ENCODE measurements at regions not wholly inside any gene's neighbourhood (a gene's known extent, or its start where the extent isn't known, plus 50 kb on each side); places are given as distances from the start of the nearest gene placed in this dataset.

DNA sequence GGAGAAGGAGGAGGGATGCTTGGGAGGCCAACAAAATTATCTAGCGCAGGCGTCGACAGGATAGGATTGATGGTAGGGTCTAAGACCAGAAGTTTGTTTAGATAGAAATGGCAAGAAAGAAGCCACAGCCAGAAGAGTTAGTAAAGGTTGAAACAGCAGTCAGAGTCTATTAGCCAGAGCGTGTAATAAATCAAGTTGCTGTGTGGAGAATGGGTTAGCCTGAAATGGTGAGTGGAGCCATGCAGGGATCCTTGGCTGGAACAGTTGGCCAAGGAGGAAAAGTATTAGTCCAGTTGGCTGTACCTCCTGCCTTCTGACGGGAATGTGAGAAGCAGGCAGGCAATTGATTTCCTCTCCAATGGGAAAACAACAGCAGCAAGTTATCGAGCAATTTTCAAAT lies 190.7 kb upstream of the CCDC68 start:
- TF ChIP-seq, protein P1, sequence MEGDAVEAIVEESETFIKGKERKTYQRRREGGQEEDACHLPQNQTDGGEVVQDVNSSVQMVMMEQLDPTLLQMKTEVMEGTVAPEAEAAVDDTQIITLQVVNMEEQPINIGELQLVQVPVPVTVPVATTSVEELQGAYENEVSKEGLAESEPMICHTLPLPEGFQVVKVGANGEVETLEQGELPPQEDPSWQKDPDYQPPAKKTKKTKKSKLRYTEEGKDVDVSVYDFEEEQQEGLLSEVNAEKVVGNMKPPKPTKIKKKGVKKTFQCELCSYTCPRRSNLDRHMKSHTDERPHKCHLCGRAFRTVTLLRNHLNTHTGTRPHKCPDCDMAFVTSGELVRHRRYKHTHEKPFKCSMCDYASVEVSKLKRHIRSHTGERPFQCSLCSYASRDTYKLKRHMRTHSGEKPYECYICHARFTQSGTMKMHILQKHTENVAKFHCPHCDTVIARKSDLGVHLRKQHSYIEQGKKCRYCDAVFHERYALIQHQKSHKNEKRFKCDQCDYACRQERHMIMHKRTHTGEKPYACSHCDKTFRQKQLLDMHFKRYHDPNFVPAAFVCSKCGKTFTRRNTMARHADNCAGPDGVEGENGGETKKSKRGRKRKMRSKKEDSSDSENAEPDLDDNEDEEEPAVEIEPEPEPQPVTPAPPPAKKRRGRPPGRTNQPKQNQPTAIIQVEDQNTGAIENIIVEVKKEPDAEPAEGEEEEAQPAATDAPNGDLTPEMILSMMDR (IDR thresholded peaks at IDR 0.05) = no peak
- no peak for TF ChIP-seq POLR2A (IDR thresholded peaks at IDR 0.05)
- no peak for TF ChIP-seq POLR2AphosphoS5 (IDR thresholded peaks at IDR 0.05)

All from prostate gland (tissue), 2 donors.